ENCODE measurements at regions not wholly inside any gene's neighbourhood (a gene's known extent, or its start where the extent isn't known, plus 50 kb on each side); places are given as distances from the start of the nearest gene placed in this dataset.

DNA sequence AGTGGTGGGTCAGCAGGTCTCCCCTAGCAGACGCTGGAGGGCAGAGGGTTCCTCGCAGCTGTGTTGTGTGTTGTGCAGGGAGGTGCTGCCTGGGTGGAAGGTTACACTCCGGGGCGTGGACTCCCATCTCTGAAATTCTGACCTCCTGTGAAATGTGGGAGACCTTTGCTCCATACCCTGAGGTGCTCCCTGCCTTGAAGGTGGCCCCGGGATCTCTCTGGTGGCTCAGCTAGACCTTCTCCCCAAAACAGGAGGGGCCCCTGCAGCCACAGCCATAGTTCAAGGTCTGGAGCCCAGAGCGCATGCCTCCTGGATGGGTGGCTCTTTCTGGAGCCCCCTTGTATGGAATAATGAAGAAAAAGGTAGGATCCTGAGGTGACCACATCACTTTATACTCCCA lies 70.2 kb downstream of the SOX1 start:
- TF ChIP-seq, protein P1, sequence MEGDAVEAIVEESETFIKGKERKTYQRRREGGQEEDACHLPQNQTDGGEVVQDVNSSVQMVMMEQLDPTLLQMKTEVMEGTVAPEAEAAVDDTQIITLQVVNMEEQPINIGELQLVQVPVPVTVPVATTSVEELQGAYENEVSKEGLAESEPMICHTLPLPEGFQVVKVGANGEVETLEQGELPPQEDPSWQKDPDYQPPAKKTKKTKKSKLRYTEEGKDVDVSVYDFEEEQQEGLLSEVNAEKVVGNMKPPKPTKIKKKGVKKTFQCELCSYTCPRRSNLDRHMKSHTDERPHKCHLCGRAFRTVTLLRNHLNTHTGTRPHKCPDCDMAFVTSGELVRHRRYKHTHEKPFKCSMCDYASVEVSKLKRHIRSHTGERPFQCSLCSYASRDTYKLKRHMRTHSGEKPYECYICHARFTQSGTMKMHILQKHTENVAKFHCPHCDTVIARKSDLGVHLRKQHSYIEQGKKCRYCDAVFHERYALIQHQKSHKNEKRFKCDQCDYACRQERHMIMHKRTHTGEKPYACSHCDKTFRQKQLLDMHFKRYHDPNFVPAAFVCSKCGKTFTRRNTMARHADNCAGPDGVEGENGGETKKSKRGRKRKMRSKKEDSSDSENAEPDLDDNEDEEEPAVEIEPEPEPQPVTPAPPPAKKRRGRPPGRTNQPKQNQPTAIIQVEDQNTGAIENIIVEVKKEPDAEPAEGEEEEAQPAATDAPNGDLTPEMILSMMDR (IDR thresholded peaks at IDR 0.05; ENCODE audit: low read depth, low read length), result no peak
- TF ChIP-seq MYC (IDR thresholded peaks at IDR 0.05; ENCODE audit: low read depth, low read length), result no peak
- TF ChIP-seq POLR2A (IDR thresholded peaks at IDR 0.05; ENCODE audit: extremely low read depth, insufficient read length), result no peak
- TF ChIP-seq MAX (IDR thresholded peaks at IDR 0.05; ENCODE audit: low read depth, low read length), result no peak
- DNase-seq (ENCODE audit: low read depth), result no peak
- H3K4me3 ChIP-seq (ENCODE audit: low read depth, low read length), result no peak overlapping the region

DNA sequence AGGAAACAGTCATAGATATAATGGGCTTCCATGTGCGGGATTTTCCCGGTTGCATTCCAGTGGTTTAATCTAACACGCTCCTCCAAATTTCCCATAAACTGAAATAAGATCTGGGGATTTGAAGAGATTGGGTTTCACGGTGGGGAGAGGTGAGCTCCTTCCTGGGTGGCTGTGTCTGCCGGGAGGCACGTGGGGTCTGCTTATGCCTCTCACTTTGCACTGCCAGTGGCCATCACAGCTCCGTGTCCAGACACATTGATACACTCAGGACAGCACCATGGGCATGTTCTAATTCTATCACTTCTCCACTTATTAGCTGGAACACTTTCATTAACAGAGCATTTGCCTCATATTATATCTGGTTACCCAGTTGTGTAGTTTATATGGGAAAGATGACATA lies 73.4 kb downstream of the SOX1 start:
- DNase-seq (ENCODE audit: low read depth), result no peak
- no peak overlapping the region for H3K4me3 ChIP-seq (ENCODE audit: low read depth, low read length)
- TF ChIP-seq POLR2A (IDR thresholded peaks at IDR 0.05; ENCODE audit: extremely low read depth, insufficient read length), result no peak
- TF ChIP-seq MAX (IDR thresholded peaks at IDR 0.05; ENCODE audit: low read depth, low read length), result no peak
- TF ChIP-seq, protein P1 (IDR thresholded peaks at IDR 0.05; ENCODE audit: low read depth, low read length), result no peak
- no peak for TF ChIP-seq MYC (IDR thresholded peaks at IDR 0.05; ENCODE audit: low read depth, low read length)

- DNase-seq (ENCODE audit: low read depth), result no peak
- TF ChIP-seq POLR2A (IDR thresholded peaks at IDR 0.05; ENCODE audit: extremely low read depth, insufficient read length), result no peak
- H3K4me3 ChIP-seq (ENCODE audit: low read depth, low read length), result no peak overlapping the region
These were observed 74.9 kb downstream of the SOX1 start for GRCh38 chr13:112141643-112142400.

- no peak for TF ChIP-seq POLR2A (IDR thresholded peaks at IDR 0.05; ENCODE audit: extremely low read depth, insufficient read length)
- TF ChIP-seq, protein P1 (IDR thresholded peaks at IDR 0.05; ENCODE audit: low read depth, low read length), result no peak
- TF ChIP-seq MAX (IDR thresholded peaks at IDR 0.05; ENCODE audit: low read depth, low read length), result no peak
- no peak for TF ChIP-seq MYC (IDR thresholded peaks at IDR 0.05; ENCODE audit: low read depth, low read length)
- H3K4me3 ChIP-seq (ENCODE audit: low read depth, low read length), result no peak overlapping the region
- DNase-seq (ENCODE audit: low read depth), result no peak
These were observed 75.5 kb downstream of the SOX1 start for GRCh38 chr13:112142401-112142930.

DNA sequence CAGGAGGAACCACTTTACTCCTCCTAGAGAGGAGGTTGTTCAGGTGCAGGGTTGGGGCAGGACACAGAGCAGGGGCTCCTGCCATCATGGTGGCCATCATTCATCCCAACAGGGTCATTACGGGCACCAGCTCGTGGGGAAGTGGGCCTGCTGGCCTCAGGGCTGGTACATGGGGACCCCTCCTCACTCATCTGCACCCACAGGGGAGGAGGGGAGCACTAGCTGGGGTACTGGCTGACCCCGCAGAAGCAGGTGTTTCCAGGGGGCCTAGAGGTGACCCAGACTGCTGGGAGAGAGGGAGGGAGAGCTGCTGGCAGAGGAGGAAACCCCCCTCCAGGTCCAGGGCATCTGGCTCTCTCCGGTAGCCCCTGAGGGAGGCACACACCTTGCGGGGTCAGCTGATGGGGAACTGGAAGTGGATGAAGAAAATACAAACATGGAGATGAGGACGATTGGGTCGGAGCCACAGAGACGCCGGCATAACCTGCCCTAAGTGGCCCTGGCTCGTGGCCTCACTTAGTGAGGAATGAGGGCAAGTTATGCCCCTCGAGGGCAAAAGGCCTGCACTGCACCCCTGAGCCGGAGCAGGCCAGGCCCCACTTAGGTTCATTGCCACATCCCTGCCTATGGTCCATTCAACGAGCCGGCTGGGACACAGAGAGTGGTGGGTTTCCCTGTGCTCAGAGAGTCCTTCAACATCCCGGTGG lies 76.2 kb downstream of the SOX1 start:
- H3K4me3 ChIP-seq (ENCODE audit: low read depth, low read length), result no peak overlapping the region
- TF ChIP-seq MAX (IDR thresholded peaks at IDR 0.05; ENCODE audit: low read depth, low read length) (no peak), MYC (IDR thresholded peaks at IDR 0.05; ENCODE audit: low read depth, low read length) (no peak), POLR2A (IDR thresholded peaks at IDR 0.05; ENCODE audit: extremely low read depth, insufficient read length) (no peak)
- TF ChIP-seq, protein P1 (IDR thresholded peaks at IDR 0.05; ENCODE audit: low read depth, low read length), result no peak
- DNase-seq (ENCODE audit: low read depth), result no peak
